Glutamatergic neuron (in vitro differentiated cells): ENCODE measurements at regions not wholly inside any gene's neighbourhood (a gene's known extent, or its start where the extent isn't known, plus 50 kb on each side); places are given as distances from the start of the nearest gene placed in this dataset.
"Not testable (repeated sequence)": the region's sequence is repeated elsewhere in the genome, so short reads cannot be mapped to it uniquely, and the experiment has no call there.

ENCODE experiments used
- DNase-seq: peaks from one replicate; pipeline ENCODE4 v3.0.0; 2022
- H3K27ac Mint-ChIP-seq: one replicate; pipeline ENCODE4 v1.8.0; 2020; ENCODE audit warnings: mild to moderate bottlenecking, mixed read lengths, inconsistent platforms; ENCODE audit not compliant: unreplicated experiment
- H3K27me3 Mint-ChIP-seq: one replicate; pipeline ENCODE4 v1.8.0; 2020; ENCODE audit warnings: mild to moderate bottlenecking, moderate library complexity, mixed read lengths, inconsistent platforms; ENCODE audit not compliant: unreplicated experiment
- H3K36me3 Mint-ChIP-seq: one replicate; pipeline ENCODE4 v1.8.0; 2020; ENCODE audit warnings: mild to moderate bottlenecking, mixed read lengths, inconsistent platforms; ENCODE audit not compliant: unreplicated experiment
- H3K4me1 Mint-ChIP-seq: one replicate; pipeline ENCODE4 v1.8.0; 2020; ENCODE audit warnings: mild to moderate bottlenecking, low read depth, mixed read lengths, inconsistent platforms; ENCODE audit not compliant: unreplicated experiment
- H3K4me3 Mint-ChIP-seq: one replicate; pipeline ENCODE4 v1.8.0; 2020; ENCODE audit warnings: mild to moderate bottlenecking, mixed read lengths, inconsistent platforms; ENCODE audit not compliant: unreplicated experiment
- H3K9me3 Mint-ChIP-seq: one replicate; pipeline ENCODE4 v1.8.0; 2020; ENCODE audit warnings: mild to moderate bottlenecking, moderate library complexity, mixed read lengths, inconsistent platforms; ENCODE audit not compliant: unreplicated experiment
- CTCF ChIP-seq: fragments of 200-600 bp; sonication (generic); IDR thresholded peaks from one replicate; pipeline ENCODE4 v1.5.0; 2021; ENCODE audit not compliant: partially characterized antibody, unreplicated experiment

GRCh38 chr1:232335741-232336293 lies 294.1 kb downstream of the SIPA1L2 start:
- Mint-ChIP-seq H3K27ac (peak overlapping the region; percentile 80), H3K4me3 (no peak overlapping the region), H3K4me1 (peaks cover 27% of the 10 kb centered on the region), H3K36me3 (peaks cover 3% of the 10 kb centered on the region), H3K27me3 (peaks cover 6% of the 10 kb centered on the region), H3K9me3 (peaks cover 11% of the 10 kb centered on the region)
- TF ChIP-seq CTCF: no peak
- peak; percentile 34 for DNase-seq

GRCh38 chr1:232335261-232335660 lies 294.7 kb downstream of the SIPA1L2 start:
- no peak for DNase-seq
- H3K4me3 Mint-ChIP-seq: no peak overlapping the region
- H3K9me3 Mint-ChIP-seq: peaks cover 15% of the 10 kb centered on the region
- peaks cover 6% of the 10 kb centered on the region for H3K27me3 Mint-ChIP-seq
- TF ChIP-seq CTCF: no peak
- H3K36me3 Mint-ChIP-seq: peaks cover 4% of the 10 kb centered on the region
- peaks cover 27% of the 10 kb centered on the region for H3K4me1 Mint-ChIP-seq
- peak overlapping the region; percentile 46 for H3K27ac Mint-ChIP-seq

GRCh38 chr1:232334811-232335210 lies 295.1 kb downstream of the SIPA1L2 start:
- H3K4me1 Mint-ChIP-seq: peaks cover 27% of the 10 kb centered on the region
- H3K27me3 Mint-ChIP-seq: peaks cover 6% of the 10 kb centered on the region
- H3K27ac Mint-ChIP-seq: no peak overlapping the region
- H3K4me3 Mint-ChIP-seq: no peak overlapping the region
- H3K9me3 Mint-ChIP-seq: peaks cover 15% of the 10 kb centered on the region
- no peak for DNase-seq
- no peak for TF ChIP-seq CTCF
- peaks cover 4% of the 10 kb centered on the region for H3K36me3 Mint-ChIP-seq

- Mint-ChIP-seq H3K9me3 (peaks cover 15% of the 10 kb centered on the region), H3K4me3 (no peak overlapping the region), H3K36me3 (peaks cover 4% of the 10 kb centered on the region), H3K27me3 (peaks cover 6% of the 10 kb centered on the region), H3K4me1 (peaks cover 27% of the 10 kb centered on the region), H3K27ac (no peak overlapping the region)
- TF ChIP-seq CTCF: no peak
- no peak for DNase-seq
Observed at GRCh38 chr1:232334246-232334645, 295.7 kb downstream of the SIPA1L2 start.

GRCh38 chr1:232333419-232333767 lies 296.5 kb downstream of the SIPA1L2 start:
- Mint-ChIP-seq H3K4me3 (no peak overlapping the region), H3K4me1 (peaks cover 32% of the 10 kb centered on the region), H3K36me3 (peaks cover 4% of the 10 kb centered on the region), H3K9me3 (peaks cover 15% of the 10 kb centered on the region), H3K27ac (no peak overlapping the region), H3K27me3 (peaks cover 8% of the 10 kb centered on the region)
- DNase-seq: no peak
- TF ChIP-seq CTCF: no peak

- not testable (repeated sequence) for H3K27ac Mint-ChIP-seq, H3K27me3 Mint-ChIP-seq, H3K36me3 Mint-ChIP-seq, H3K4me3 Mint-ChIP-seq, DNase-seq
- Mint-ChIP-seq H3K9me3 (peaks cover 15% of the 10 kb centered on the region), H3K4me1 (peaks cover 37% of the 10 kb centered on the region)
Observed at GRCh38 chr1:232332710-232333418, 297.1 kb downstream of the SIPA1L2 start.
